Neuronal stem cell (in vitro differentiated cells): ENCODE measurements at regions not wholly inside any gene's neighbourhood (a gene's known extent, or its start where the extent isn't known, plus 50 kb on each side); places are given as distances from the start of the nearest gene placed in this dataset.

Source experiments
- DNase-seq: peaks from one replicate; pipeline ENCODE4 v3.0.0-alpha.2; 2013; ENCODE audit warnings: low spot score
- H2AFZ ChIP-seq: one replicate; pipeline ENCODE4 v1.6.1; 2013; ENCODE audit warnings: mild to moderate bottlenecking, low read length, inconsistent platforms
- H2AK5ac ChIP-seq: 2 replicates; pipeline ENCODE4 v1.6.1; 2013; ENCODE audit warnings: low read depth, mild to moderate bottlenecking, inconsistent platforms, low read length, moderate library complexity, mixed read lengths
- H2BK120ac ChIP-seq: 2 replicates; pipeline ENCODE4 v1.6.1; 2013; ENCODE audit warnings: low read depth, mild to moderate bottlenecking, inconsistent platforms, low read length, moderate library complexity, mixed read lengths
- H2BK12ac ChIP-seq: one replicate; pipeline ENCODE4 v1.6.1; 2013; ENCODE audit warnings: low read length, inconsistent platforms
- H2BK15ac ChIP-seq: 2 replicates; pipeline ENCODE4 v1.6.1; 2013; ENCODE audit warnings: mild to moderate bottlenecking, low read length, inconsistent platforms, mixed read lengths
- H2BK5ac ChIP-seq: one replicate; pipeline ENCODE4 v1.6.1; 2013; ENCODE audit warnings: inconsistent platforms, mild to moderate bottlenecking, low read length, moderate library complexity
- H3K14ac ChIP-seq: one replicate; pipeline ENCODE4 v1.6.1; 2013; ENCODE audit warnings: low read length, inconsistent platforms
- H3K18ac ChIP-seq: 2 replicates; pipeline ENCODE4 v1.6.1; 2013; ENCODE audit warnings: low read length, inconsistent platforms
- H3K23ac ChIP-seq: 2 replicates; pipeline ENCODE4 v1.6.1; 2013; ENCODE audit warnings: low read depth, mild to moderate bottlenecking, mixed read lengths, low read length, inconsistent platforms; ENCODE audit not compliant: poor library complexity
- H3K27ac ChIP-seq: replicated peaks from 3 replicates; pipeline ENCODE4 v1.5.1; 2013; ENCODE audit warnings: low read length, inconsistent platforms
- H3K27me3 ChIP-seq, 3 experiments: 2 replicates each; pipeline ENCODE4 v1.6.1; 2013; ENCODE audit warnings: low read length in 3 of 3, mild to moderate bottlenecking in 2 of 3, inconsistent platforms in 1 of 3, low read depth in 1 of 3, mixed read lengths in 1 of 3, moderate library complexity in 1 of 3; ENCODE audit not compliant: control insufficient read depth in 3 of 3, insufficient read depth in 3 of 3
- H3K36me3 ChIP-seq, 2 donors: replicated peaks in 1 of 2; 2 replicates each; pipeline ENCODE4 v1.6.1; 2013; ENCODE audit warnings: low read length in 2 of 2; ENCODE audit not compliant: control insufficient read depth in 2 of 2, insufficient read depth in 2 of 2
- H3K4ac ChIP-seq: 2 replicates; pipeline ENCODE4 v1.6.1; 2013; ENCODE audit warnings: inconsistent platforms, mild to moderate bottlenecking, low read length, moderate library complexity
- H3K4me1 ChIP-seq, 2 donors: 1 replicate in 1 of 2; 2 replicates in 1 of 2; pipeline ENCODE4 v1.6.1; 2013; ENCODE audit warnings: low read length in 2 of 2, low read depth in 1 of 2; ENCODE audit not compliant: control insufficient read depth in 2 of 2, insufficient read depth in 1 of 2
- H3K4me2 ChIP-seq: one replicate; pipeline ENCODE4 v1.6.1; 2013; ENCODE audit warnings: mild to moderate bottlenecking, low read length, inconsistent platforms; ENCODE audit not compliant: insufficient read depth, poor library complexity, severe bottlenecking
- H3K4me3 ChIP-seq, 2 donors: 2 replicates each; pipeline ENCODE4 v1.5.1; 2013; ENCODE audit warnings: low read length in 2 of 2, mild to moderate bottlenecking in 2 of 2, inconsistent platforms in 1 of 2, moderate library complexity in 1 of 2
- H3K79me1 ChIP-seq: one replicate; pipeline ENCODE4 v1.6.1; 2013; ENCODE audit warnings: low read depth, mild to moderate bottlenecking, inconsistent platforms, low read length, moderate library complexity
- H3K9ac ChIP-seq: one replicate; pipeline ENCODE4 v1.6.1; 2013; ENCODE audit warnings: mild to moderate bottlenecking, low read depth, low read length, inconsistent platforms; ENCODE audit not compliant: poor library complexity
- H3K9me3 ChIP-seq, 2 donors: replicated peaks in 1 of 2; 2 replicates each; pipeline versions ENCODE3 to v1.6.1; 2013; ENCODE audit warnings: low read length in 2 of 2, mild to moderate bottlenecking in 2 of 2, inconsistent platforms in 1 of 2, low read depth in 1 of 2, mixed read lengths in 1 of 2, moderate library complexity in 1 of 2; ENCODE audit not compliant: control insufficient read depth in 2 of 2, insufficient read depth in 1 of 2
- H4K8ac ChIP-seq: one replicate; pipeline ENCODE4 v1.6.1; 2013; ENCODE audit warnings: low read depth, mild to moderate bottlenecking, inconsistent platforms, low read length, moderate library complexity
- H4K91ac ChIP-seq: one replicate; pipeline ENCODE4 v1.6.1; 2013; ENCODE audit warnings: low read length, low read depth, mild to moderate bottlenecking, inconsistent platforms; ENCODE audit not compliant: poor library complexity
- WGBS, 2 donors: extraction: QIAGEN DNeasy Blood & Tissue Kit; methylation state at CpG; one replicate each; pipeline ENCODE4 v1.1.7; 2013; ENCODE audit warnings: missing lambda C conversion rate in 2 of 2, mixed read lengths in 1 of 2; ENCODE audit not compliant: insufficient read length in 2 of 2, insufficient replicate concordance in 1 of 2; ENCODE audit errors: extremely low coverage in 2 of 2; 5-methylcytosine and 5-hydroxymethylcytosine counted together

DNA sequence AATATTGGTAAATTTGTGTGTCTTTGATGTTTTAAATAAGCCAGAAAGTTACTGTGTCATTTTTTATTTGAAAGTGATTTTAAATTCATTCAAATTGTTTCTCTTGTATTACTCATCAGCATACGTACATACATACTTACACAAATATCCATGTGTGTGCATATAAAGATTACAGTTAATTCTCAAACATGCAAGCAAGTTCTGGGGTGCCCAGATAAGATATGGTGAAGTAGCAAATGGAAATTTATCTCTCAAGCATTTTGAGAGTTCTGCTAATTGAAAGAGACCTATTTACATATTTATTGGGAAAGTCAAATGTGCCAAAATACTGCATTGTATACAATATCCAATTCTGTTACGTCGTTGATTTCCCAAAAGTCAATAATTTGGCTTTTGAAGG, 1024.0 kb upstream of the CNTN5 start:
- Histone ChIP-seq H3K27me3 (no peaks in the 10 kb centered on the region), H4K8ac (no peak overlapping the region), H3K9me3 (no peaks in the 10 kb centered on the region), H3K4me2 (no peak overlapping the region), H3K23ac (no peak overlapping the region), H3K4me3 (no peak overlapping the region), H3K18ac (no peak overlapping the region), H3K9ac (no peak overlapping the region), H3K27ac (no peak overlapping the region), H3K4ac (no peak overlapping the region), H2AFZ (no peak overlapping the region), H3K79me1 (no peaks in the 10 kb centered on the region), H2BK120ac (no peak overlapping the region), H2BK15ac (no peak overlapping the region), H2BK5ac (no peak overlapping the region), H2AK5ac (no peak overlapping the region), H3K14ac (no peak overlapping the region), H2BK12ac (no peak overlapping the region), H4K91ac (no peak overlapping the region), H3K4me1 (peaks cover 0 to 3% of the 10 kb centered on the region in 2 donors), H3K36me3 (no peaks in the 10 kb centered on the region)
- no peak for DNase-seq
- no CpG with 5 or more reads among the region's 3 CpGs for WGBS, 2 donors

- no peak overlapping the region for H3K18ac ChIP-seq
- H3K4me1 ChIP-seq = no peaks in the 10 kb centered on the region
- H2BK120ac ChIP-seq = no peak overlapping the region
- no peak overlapping the region for H3K27ac ChIP-seq
- no CpG with 5 or more reads among the region's 1 CpG for WGBS, 2 donors
- H3K23ac ChIP-seq = no peak overlapping the region
- H3K9ac ChIP-seq = no peak overlapping the region
- H2BK15ac ChIP-seq = no peak overlapping the region
- H3K79me1 ChIP-seq = no peaks in the 10 kb centered on the region
- H3K36me3 ChIP-seq = no peaks in the 10 kb centered on the region
- no peak overlapping the region for H2BK12ac ChIP-seq
- H3K4ac ChIP-seq = no peak overlapping the region
- H4K91ac ChIP-seq = no peak overlapping the region
- no peak overlapping the region for H2BK5ac ChIP-seq
- H3K14ac ChIP-seq = no peak overlapping the region
- H3K27me3 ChIP-seq = no peaks in the 10 kb centered on the region
- H2AFZ ChIP-seq = no peak overlapping the region
- no peak overlapping the region for H4K8ac ChIP-seq
- no peak for DNase-seq
- H3K9me3 ChIP-seq = no peaks in the 10 kb centered on the region
- no peak overlapping the region for H2AK5ac ChIP-seq
- H3K4me3 ChIP-seq = no peak overlapping the region
- no peak overlapping the region for H3K4me2 ChIP-seq
Observed at GRCh38 chr11:98003606-98004371, 1017.0 kb upstream of the CNTN5 start.

- no peak overlapping the region for H3K23ac ChIP-seq
- no peak overlapping the region for H3K4ac ChIP-seq
- no peak for DNase-seq
- no peak overlapping the region for H3K4me3 ChIP-seq
- H2BK120ac ChIP-seq = no peak overlapping the region
- H3K36me3 ChIP-seq = no peaks in the 10 kb centered on the region
- no peak overlapping the region for H3K4me2 ChIP-seq
- H2BK5ac ChIP-seq = no peak overlapping the region
- H3K4me1 ChIP-seq = no peaks in the 10 kb centered on the region
- no CpG with 5 or more reads among the region's 2 CpGs for WGBS, 2 donors
- no peak overlapping the region for H3K18ac ChIP-seq
- no peak overlapping the region for H3K14ac ChIP-seq
- H3K79me1 ChIP-seq = no peaks in the 10 kb centered on the region
- no peak overlapping the region for H3K9ac ChIP-seq
- no peak overlapping the region for H3K27ac ChIP-seq
- H3K9me3 ChIP-seq = no peaks in the 10 kb centered on the region
- H4K91ac ChIP-seq = no peak overlapping the region
- no peaks in the 10 kb centered on the region for H3K27me3 ChIP-seq
- no peak overlapping the region for H4K8ac ChIP-seq
- no peak overlapping the region for H2AFZ ChIP-seq
- no peak overlapping the region for H2AK5ac ChIP-seq
- no peak overlapping the region for H2BK15ac ChIP-seq
- H2BK12ac ChIP-seq = no peak overlapping the region
Observed at GRCh38 chr11:98007072-98007471, 1013.7 kb upstream of the CNTN5 start.

GRCh38 chr11:98027652-98028051, 993.1 kb upstream of the CNTN5 start:
- no CpG with 5 or more reads among the region's 2 CpGs for WGBS, 2 donors
- no peak overlapping the region for H4K8ac ChIP-seq
- no peak overlapping the region for H2BK5ac ChIP-seq
- H3K27ac ChIP-seq = no peak overlapping the region
- no peak overlapping the region for H2AFZ ChIP-seq
- no peaks in the 10 kb centered on the region for H3K36me3 ChIP-seq
- no peak for DNase-seq
- no peaks in the 10 kb centered on the region for H3K79me1 ChIP-seq
- no peak overlapping the region for H2BK120ac ChIP-seq
- no peak overlapping the region for H3K14ac ChIP-seq
- no peak overlapping the region for H3K4me2 ChIP-seq
- no peaks in the 10 kb centered on the region for H3K4me1 ChIP-seq
- H2BK12ac ChIP-seq = no peak overlapping the region
- no peak overlapping the region for H2AK5ac ChIP-seq
- H3K9ac ChIP-seq = no peak overlapping the region
- H3K4ac ChIP-seq = no peak overlapping the region
- H3K23ac ChIP-seq = no peak overlapping the region
- H2BK15ac ChIP-seq = no peak overlapping the region
- H3K18ac ChIP-seq = no peak overlapping the region
- no peak overlapping the region for H3K4me3 ChIP-seq
- no peak overlapping the region for H4K91ac ChIP-seq
- H3K27me3 ChIP-seq = no peaks in the 10 kb centered on the region
- no peaks in the 10 kb centered on the region for H3K9me3 ChIP-seq
